SHP77 (cell line): ENCODE measurements at regions not wholly inside any gene's neighbourhood (a gene's known extent, or its start where the extent isn't known, plus 50 kb on each side); places are given as distances from the start of the nearest gene placed in this dataset.

Experiments used
- DNase-seq, 2 experiments: peaks; one replicate each; lab custom pipeline; 2025; lab: John Stamatoyannopoulos, UW

DNA sequence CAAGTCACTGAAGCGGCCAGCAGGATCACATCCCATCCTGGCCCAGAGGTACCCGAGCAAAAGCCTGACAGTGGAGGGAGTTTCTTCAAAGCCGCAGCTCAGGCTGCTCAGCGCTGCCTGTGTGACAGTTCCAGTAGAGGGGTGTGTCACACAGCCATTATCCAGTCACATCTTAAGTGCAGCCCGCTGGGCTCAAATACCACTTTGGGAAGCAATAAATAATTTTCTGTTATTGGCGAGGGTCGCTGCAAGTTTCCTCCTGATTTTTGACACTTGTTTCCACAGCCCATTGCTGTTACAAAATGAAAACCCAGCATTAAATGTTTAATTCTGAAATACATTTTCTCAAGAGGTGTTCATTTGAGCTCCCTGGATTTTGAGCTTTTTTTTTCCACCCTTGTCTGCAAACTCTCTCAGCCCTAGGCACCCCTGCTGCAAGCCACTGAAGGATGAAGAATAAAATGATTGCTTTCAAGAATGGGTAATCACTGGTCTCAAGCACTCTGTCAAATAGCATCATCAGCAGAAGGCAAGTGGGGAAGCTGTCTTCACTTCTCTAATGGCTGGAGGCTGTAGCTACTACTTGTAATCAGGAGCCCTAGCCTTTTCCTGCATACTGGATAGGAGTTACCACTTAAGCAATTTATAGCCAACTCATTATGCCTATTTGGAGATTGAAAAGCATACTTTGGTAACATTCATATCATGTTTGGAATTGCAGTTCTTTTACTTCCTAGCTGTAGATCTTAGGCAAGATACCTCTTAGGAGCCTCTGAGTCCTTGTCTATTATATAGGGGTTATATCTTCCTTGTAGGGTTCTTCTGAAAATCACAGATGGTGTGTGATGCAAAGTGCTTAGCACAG, 373.7 kb downstream of the METTL15 start:
- no peak for DNase-seq

DNA sequence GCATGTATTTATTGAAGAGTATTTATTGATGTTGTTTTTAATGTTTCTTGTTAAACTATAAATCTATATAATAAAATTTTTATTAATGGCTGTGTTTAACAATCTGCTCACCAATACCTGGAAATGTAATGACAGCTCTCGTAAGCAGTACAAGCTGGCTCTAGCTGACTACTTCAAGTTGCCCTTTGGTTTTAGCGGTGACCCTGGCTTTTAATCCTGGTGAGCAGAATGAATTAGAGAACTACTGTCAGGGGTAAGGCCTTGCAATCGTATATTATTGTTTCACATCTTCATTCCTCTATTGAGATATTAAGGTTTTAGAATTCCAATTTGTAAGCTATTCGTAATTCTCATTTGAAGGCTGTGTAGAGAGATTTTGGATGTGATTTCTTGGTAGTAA, 372.2 kb downstream of the METTL15 start:
- DNase-seq = no peak

DNA sequence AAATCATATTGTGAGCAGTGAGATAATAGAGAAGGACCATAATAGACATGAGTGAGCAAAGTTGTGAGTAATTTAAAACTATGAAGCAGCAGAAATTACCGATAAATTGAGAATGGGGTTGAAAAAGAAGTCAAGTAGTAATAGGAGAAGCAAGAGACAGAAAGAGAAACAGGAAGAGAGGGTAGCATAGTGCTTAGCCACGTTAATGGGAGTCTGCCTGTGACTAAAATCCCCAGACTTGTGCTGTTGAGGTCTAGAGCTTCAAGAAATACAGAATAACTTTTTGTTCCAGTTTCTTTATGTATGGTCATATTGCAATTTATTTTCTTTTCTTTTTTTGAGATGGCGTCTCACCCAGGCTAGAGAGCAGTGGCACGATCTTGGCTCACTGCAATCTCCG, 368.7 kb downstream of the METTL15 start:
- no peak for DNase-seq

DNA sequence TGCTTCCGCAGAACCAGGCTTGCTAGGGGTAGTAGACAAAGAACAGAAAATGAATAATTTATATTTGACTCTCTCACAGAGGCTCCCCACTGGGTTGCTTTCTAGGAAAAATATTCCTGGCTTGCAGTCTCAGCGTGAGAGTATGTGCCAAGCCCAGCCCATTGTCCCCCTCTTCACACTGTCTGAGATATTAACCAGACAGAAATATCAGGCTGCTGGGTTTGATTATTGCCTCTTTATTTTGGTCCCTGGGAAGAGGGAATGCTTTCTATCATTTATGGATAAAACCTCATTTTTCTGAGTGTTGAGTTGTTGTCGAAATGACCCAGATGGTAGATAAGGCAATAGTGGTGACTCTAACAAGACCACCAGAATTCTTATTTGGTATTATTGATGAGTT, 367.9 kb downstream of the METTL15 start:
- no peak for DNase-seq

DNA sequence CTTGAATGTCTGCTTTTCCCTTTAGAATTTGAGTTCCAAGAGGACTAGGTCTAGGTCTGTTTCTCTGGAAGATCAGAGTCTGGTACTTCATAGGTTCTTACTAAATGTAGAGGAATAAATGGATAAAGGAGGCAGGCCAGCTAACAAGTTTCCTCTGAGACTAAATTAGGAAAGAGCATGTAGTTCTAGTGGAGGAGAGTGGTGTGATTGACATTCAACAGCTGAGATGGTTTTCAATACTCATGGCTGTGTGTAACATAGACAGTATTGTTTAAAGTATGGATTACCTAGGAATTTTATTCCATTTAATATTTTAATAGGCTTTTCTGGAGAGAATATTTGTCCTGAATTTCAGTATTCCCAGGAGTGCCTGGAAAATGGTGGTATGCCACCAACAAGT, 364.7 kb downstream of the METTL15 start:
- DNase-seq = no peak

DNA sequence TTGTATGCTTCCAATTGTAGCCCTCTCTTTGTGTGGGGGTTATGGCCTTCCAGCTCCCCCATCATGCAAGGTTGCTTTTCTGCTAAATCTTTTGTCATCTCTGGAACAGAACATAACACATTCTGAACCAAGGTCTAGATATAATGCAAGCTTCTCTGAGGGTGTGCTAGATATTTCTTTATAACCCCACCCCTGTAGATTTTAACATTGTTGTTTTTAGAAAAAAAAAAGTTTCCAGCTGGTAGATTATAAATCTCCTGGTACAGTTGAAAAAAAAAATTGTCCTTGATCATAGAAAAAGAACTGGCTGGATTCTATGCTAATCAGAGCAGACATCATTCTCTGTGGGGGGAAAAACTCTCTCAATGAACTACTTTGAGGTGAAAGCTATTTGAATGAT, 363.3 kb downstream of the METTL15 start:
- no peak for DNase-seq

DNA sequence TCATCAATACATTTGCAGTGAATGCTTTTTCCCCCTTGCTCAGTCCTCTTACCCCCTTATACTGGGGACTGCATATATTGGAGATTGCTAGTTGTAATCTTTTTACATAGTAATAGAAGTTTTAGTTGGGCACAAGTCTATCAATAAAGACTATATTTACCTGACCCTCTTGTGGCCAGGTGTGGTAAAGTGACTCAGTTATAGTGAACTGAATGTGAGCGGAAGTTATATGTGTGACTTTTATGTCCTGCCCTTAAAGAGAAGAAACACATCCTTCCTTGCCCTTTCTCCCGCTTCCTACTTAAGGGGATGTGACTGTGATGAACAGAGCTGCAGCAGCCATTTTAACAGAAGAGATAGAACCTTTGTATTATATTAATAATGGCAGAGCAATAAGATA, 362.0 kb downstream of the METTL15 start:
- no peak for DNase-seq

DNA sequence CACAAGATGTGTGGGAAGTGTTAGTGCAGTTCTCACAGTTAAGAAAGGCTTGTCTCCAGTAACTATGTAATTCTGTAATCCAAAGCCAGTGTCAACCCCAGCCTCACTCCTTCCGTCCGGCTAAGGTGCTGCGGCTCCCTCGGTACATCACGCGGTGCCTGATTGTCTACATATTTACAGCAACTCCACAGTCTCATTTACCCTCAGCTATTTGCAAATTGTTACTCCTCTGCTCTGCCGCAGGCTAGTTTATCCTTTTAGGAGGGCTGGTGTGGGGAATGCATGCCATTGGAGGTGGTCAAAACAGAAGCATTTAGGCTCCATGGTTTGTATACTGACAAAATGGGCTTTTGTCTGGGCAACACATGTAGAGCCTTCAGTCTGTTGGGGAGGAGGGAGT, 358.3 kb downstream of the METTL15 start:
- DNase-seq = no peak

DNA sequence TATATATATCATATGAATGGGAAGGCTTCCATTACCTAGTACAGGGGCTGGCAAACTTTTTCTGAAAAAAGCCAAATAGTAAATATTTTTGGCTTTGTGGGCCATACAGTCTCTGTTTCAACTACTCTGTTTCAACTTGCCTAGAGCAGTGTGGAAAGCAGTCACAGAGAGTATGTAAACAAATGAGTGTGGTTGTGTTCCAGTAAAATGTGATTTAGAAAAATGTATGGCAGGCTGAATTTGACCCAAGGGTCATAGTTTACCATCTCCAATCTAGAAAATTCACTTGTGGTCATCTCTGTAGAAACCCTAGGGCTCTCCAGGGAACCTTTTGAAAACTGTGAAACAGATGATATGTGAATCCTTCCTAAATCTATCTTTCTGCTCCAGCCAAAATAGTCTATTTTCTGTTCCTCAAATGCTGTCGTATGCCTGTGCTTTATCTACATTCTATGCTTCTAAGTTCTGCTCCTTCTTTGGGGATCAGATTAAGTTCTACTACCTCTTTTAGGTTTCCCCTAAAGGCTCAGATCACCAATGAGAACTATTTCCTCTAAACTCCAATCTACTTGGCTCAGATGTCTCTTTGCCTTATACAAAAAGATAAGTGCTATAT, 356.2 kb downstream of the METTL15 start:
- no peak for DNase-seq

DNA sequence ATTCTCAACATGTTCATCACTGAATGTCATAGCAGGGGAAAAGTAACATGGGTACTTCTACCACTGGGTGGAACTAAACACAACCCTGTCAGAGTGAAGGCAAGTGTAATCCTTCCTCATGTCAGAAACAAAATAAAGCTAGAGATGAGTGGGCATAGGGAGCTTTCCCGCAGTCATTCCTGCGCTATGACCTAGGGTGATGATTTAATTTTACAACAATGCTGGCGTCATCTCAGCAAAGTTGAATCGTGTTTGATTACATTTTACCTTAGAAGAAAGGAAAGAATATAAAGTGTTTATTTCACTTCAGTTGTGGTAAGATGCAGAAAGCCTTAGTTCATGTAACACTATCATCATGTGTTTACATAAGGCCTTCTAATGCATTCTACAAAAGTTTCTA, 355.6 kb downstream of the METTL15 start:
- no peak for DNase-seq

DNA sequence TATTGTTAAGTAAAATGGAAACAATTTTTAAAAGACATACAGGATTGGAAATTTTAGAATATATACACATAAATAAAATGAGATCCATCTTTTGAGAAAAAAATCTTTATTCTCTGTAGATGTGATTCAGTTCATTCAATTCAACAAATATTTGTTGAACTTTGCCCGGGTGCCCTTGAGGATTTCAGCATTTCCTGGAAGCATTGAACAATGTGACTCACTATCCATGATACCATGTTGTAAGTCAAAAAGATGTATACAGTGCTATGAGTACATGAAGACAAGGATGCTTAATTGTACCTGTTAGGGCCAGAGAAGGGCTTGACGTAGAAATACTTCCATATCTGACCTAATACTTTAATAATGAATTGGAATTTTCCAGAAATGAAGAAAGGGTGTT, 353.7 kb downstream of the METTL15 start:
- no peak for DNase-seq

DNA sequence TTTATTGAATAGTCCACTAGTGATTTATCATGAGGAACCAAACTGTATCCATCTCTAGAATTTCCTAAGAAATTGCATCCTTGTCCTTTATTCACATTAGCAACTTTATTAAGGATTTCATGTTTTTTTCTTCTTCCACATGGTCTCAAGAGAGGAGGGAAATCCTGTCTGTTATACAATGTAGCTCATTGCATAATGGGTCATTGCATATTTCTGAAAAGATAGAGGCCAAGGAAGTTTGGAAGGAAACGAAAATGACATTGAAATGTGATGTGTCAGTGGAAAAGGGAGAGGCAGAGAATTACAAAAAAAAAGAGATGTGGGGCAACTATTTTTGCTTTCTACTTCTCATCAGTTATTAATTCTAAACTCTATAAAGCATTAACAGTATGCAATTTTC, 353.1 kb downstream of the METTL15 start:
- no peak for DNase-seq

DNA sequence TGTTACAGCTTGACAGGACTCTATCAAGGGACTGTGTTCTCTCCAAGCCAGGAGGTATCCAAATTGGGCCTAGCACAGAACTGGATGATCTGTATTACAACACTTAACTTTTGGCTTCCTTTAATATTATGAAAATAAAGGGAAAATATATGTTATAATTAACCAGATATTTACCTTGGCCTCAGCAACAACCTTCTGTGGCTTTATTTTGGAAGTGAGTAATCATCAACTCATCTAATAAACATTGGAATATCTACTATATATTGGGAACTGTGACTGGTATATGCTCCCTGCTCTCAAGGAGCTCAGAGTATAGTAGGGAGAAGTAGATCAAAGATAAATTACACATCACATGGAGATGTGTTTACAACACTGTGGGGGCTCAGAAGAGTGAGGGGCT, 352.2 kb downstream of the METTL15 start:
- DNase-seq = no peak

DNA sequence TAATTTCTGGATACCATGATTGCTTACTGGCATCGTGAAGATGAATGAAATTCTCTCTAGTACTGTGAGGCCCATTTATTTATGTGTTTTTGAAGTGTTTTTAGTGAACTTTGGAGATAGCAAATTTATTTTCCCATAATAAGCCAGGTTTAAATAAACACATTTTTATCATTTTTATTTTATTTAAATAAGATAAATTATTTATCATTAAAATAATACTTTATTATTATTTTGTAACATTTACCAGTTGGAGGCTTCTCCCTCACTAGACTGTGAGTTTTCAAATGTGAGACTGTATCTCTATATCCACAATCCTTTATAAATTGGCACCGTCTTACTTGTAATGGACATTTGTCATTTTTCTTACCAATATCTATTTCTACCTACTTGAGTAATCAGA, 351.7 kb downstream of the METTL15 start:
- DNase-seq = no peak

DNA sequence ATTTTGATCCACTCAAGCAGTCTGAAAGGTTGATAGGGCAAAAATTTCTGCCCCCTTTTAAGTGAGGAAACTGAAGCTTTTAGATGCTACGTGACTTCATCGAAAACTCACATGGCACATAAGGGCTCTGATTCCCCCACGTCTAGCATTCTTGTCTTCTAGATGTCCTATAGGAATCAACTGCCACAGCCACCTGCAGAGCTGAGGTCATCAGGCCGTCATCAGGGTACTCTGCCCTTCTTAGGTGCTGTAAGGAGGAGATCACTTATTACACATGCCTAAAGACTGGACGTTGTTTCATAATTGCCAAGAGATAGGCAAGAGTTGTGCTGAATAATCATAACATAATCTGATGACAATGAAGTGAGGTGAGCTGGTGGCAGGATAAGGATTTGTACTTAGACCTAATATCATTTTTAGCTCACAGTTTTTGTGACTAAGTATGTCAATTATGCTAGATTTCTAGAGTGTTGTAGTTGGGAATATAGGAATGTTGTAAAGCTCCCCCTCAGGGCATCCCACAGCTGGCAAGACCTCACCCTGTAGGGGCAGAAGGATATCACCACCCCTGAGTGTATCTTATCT, 349.4 kb downstream of the METTL15 start:
- DNase-seq = no peak

DNA sequence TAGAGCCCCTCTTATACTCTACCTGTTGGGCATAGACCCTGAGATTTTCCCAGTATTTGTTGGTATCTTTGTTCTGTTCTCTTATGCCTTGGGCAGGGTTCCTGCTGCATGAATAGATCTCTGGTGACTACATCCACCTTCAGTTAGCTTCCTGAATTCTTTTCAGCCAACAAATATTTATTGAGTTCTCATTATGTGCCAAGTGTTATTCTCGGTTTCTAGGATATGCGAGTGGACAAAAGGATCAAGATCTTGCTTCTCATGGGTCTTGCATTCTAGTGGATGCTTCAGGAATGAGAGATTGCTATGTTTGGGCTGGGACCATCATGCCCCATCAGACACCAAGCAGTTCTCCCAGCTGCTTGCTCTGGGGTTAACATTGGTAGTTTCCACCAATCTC, 340.0 kb downstream of the METTL15 start:
- no peak for DNase-seq

DNA sequence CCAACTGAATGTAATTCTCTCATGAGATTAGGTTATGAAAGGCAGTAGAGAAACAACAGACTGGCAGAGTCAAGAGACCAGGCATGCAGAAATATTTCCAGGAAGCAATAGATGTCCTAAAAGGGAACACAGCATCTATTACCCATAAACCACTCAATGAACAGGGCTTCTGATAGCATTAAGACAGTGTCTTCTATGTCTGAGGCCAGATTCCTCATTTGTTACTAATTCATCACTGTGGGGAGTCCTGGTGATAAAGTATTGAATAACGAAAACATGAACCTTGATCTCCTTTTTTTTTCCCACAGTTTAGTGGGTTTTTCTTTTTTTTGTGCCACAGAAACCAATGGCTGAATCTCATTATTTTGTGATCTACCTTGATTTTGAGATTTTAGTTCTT, 339.0 kb downstream of the METTL15 start:
- DNase-seq = no peak

DNA sequence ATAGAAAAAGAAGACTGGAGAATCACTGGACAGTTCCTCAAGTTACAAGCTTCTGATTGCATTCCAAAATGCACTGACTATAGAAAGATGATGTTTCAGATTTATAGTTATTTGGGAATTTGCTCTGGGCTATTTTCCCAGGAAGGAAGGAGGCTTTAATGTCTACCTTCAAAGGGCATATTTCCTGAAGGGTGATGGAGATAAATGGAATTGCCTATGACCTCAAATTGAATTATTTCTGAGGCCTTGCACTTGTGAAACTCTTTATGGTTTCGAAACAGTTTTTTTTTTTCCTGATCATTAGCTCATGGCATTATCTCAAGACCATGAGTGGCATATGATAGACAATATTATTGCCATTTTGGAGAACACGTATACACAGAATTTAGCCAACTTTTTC, 333.9 kb downstream of the METTL15 start:
- no peak for DNase-seq

DNA sequence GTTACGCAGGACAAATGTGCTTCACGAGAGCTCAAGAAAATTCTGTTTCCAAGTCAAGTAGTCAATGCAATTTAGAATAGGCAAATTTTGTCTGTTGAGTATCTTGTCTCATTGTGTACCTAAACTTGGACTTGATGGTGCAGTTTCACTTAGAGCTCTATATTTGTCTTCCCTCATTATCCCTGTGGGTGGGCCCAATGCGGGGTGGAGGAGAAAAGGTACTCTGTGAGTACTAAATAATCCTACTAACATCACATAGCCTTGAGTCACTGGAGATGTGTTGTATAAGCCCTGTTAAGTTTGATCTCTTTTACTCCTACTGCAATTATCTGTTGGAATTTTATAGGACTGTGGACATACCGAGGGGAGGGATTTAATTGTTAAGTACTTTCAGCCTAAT, 331.2 kb downstream of the METTL15 start:
- DNase-seq = no peak

DNA sequence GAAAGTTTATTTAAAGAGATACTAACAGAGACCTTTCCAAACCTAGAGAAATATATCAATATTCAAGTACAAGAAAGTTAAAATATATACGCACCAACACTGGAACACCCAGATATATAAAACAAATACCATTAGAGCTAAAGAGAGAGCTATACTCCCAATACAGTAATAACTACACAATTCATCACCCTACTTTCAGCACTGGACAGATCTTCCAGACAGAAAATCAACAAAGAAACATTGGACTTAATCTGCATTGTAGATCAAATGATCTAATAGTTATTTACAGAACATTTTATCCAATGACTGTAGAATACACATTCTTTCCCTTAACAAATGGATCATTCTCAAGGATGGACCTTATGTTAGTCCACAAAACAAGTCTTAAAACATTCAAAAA, 311.9 kb downstream of the METTL15 start:
- no peak for DNase-seq

DNA sequence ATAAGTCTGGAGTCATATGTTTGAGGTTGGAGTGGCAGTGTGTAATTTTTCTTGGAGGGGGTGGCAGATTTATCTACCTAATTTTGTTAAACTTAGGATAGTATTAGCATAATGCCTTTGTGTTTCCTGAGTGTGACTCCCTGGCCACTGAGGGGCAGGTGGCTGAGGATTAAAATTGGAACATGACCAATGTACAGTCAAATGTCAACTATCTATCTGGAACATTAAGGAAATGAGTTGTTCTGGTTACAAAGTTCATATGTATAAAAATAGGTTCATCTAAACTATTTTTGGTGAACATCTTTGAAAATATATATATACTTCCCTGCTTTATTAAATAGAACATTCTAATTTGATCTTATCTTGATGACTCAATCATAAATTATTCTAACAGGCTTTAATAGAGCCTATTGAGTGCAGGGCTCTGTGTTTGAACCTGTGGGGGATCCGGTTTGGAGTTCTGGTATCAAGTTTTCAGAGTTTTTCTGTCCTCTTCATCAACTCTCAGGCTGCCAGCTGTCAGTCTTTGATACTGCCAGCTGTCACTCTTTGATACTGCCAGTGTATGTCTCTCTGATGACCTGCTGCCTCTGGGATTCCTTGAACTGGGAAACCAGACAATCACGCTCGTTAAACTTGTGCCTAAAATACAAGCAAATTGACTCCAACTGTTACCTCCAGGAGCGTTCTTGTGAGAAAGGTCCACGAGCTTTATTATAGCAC, 309.6 kb downstream of the METTL15 start:
- DNase-seq = no peak

DNA sequence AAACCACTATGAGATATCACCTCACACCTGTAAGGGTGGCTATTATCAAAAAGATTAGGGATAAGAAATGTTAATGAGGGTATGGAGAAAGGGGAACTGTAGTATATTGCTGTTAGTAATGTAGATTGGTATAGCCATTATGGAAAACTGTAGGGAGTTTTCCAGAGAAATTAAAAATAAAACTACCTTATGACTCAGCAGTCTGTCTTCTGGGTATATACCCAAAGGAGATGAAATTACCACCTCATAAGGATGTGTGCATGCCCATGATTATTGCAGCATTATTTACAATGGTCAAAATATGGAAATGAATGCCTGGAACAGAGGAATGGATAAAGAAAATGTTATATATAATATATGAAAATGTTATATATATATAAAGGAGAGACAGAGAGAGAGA, 303.8 kb downstream of the METTL15 start:
- no peak for DNase-seq

DNA sequence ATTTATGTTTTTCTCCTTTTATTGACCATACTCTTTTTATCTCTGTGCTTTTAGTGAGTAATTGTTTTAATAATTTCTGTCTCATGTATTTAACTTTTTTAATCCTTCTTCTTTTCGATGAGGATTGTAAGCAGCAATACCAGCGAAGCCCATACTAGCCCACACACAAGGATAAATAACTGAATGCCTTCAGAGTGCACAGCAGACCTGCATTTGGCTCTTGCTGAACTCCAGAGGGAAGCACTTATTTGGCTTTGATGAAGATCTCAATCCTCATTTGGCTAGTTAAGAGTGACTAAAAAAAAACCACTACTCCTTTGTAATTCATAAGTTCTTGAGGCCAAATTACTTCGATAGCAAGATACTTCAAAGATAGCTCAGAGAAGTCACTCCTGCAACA, 293.3 kb downstream of the METTL15 start:
- DNase-seq = no peak
